ENCODE measurements at regions not wholly inside any gene's neighbourhood (a gene's known extent, or its start where the extent isn't known, plus 50 kb on each side); places are given as distances from the start of the nearest gene placed in this dataset.

DNA sequence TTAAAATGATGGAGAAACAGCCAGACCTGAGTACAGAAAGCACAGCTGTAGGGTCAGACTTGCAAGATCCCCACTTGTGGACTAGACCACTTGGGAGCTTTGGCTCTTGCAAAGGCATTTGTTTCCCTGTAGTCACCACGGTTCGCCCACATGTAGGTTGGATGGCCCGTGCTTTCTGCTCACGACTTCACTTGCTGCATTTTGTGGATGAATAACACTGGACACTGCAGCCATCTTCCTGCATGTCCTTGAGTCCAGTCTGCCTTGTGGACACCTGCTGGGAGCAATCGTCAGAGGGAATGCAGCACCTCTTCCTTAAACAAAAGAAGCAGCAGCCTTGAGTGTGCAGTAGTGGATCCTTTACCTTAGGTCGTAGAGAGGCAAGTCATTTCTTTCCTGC, 372.9 kb upstream of the IRX2 start:
- no peak for TF ChIP-seq ZFX (IDR thresholded peaks at IDR 0.05; ENCODE audit: borderline replicate concordance)
- TF ChIP-seq, protein P1, sequence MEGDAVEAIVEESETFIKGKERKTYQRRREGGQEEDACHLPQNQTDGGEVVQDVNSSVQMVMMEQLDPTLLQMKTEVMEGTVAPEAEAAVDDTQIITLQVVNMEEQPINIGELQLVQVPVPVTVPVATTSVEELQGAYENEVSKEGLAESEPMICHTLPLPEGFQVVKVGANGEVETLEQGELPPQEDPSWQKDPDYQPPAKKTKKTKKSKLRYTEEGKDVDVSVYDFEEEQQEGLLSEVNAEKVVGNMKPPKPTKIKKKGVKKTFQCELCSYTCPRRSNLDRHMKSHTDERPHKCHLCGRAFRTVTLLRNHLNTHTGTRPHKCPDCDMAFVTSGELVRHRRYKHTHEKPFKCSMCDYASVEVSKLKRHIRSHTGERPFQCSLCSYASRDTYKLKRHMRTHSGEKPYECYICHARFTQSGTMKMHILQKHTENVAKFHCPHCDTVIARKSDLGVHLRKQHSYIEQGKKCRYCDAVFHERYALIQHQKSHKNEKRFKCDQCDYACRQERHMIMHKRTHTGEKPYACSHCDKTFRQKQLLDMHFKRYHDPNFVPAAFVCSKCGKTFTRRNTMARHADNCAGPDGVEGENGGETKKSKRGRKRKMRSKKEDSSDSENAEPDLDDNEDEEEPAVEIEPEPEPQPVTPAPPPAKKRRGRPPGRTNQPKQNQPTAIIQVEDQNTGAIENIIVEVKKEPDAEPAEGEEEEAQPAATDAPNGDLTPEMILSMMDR (IDR thresholded peaks at IDR 0.05) = no peak
- H3K27ac ChIP-seq = no peak overlapping the region

DNA sequence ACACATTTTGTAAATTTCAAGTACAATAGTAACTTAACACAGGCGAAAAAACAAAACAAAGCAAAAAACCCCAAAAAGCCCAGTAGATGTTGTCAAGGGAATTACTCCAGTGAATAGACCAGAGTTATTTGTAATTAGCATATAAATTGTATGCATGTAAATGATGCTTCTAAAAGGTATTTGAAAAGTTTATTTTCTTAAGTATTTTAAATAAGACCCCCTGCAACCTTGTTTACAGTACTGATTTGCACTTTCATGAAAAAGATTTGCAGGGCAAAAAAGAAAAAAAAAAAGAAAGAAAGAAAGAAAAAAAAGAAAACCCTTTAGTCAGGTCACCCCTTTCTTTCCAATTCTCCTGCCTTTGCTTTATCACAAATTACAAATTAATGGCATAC, 372.3 kb upstream of the IRX2 start:
- no peak for TF ChIP-seq ZFX (IDR thresholded peaks at IDR 0.05; ENCODE audit: borderline replicate concordance)
- TF ChIP-seq, protein P1 (IDR thresholded peaks at IDR 0.05) = no peak
- no peak overlapping the region for H3K27ac ChIP-seq

DNA sequence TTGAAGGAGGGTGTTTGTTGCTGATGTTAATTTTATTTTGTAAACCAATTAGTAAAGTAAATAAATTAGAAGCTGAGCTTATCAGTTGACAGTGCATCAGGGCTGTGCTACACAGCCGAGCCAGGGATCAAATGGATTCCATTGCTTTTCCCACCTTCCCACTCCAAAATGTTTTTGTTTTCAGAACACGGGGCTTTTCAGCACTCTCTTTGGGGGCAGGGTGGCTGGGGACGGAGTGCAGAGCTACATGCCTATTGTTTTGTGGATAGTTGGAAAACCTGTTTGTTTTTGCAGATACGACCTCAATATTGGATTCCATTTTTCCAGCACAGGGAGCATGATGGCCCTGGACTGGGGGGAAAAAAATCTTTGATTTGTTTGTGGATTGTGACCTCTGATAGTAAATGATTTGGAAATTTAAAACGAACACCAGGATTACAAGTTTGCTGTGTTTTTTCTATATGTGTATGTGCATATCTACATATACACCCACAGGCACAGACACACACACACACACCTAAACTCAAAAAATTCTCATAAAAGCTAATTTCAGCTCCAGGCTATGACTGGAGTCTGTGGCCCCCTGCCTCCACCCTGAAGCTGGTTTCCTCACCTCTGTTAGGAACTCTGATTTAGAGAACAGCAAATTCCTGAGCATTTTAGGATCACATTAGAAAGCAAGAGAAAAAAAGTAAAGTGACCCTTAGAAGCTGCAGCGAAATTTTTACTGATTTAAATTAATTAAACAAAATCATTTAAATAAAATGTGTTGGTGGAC, 371.7 kb upstream of the IRX2 start:
- H3K27ac ChIP-seq = no peak overlapping the region
- TF ChIP-seq ZFX (IDR thresholded peaks at IDR 0.05; ENCODE audit: borderline replicate concordance) = no peak
- TF ChIP-seq, protein P1 (IDR thresholded peaks at IDR 0.05) = no peak

DNA sequence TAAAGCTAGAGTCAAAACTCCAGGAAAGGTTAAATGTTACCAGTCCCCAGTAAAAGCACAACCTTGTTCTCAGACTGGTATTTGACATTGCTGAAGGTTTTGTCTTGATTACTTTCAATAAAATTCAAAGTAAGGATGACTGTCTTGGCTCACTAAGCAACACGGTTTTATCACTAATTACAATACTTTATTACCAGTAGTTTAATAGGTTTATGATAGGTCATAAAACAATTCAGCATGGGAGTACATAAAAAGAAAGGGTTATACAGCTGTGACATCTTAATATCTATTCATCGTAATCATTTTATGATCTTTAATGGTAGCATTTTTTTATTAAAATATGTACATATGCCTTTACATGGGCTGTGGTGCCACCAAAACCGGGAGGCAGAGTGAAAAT, 370.7 kb upstream of the IRX2 start:
- H3K27ac ChIP-seq = no peak overlapping the region
- no peak for TF ChIP-seq ZFX (IDR thresholded peaks at IDR 0.05; ENCODE audit: borderline replicate concordance)
- TF ChIP-seq, protein P1 (IDR thresholded peaks at IDR 0.05) = no peak

DNA sequence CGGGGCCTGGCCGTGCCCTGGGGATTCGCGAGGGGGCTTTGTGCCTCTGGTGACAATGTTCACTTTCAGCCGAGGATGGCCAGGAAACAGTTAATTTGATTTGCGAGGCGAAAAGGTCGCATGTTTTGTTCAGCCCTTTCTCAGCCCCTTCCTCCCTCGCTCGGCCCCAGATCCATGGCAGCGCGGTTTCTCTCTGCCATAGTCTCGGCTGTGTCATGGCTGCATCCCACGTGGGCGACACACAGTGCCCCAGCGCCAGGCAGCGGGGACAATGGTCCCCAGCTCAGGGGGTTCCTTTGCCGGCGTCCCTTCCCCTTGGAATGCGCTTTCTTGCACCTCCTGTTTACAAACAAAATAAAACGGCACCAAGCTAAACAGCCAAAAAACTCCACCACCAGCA, 370.3 kb upstream of the IRX2 start:
- TF ChIP-seq, protein P1 (IDR thresholded peaks at IDR 0.05) = no peak
- no peak for TF ChIP-seq ZFX (IDR thresholded peaks at IDR 0.05; ENCODE audit: borderline replicate concordance)

DNA sequence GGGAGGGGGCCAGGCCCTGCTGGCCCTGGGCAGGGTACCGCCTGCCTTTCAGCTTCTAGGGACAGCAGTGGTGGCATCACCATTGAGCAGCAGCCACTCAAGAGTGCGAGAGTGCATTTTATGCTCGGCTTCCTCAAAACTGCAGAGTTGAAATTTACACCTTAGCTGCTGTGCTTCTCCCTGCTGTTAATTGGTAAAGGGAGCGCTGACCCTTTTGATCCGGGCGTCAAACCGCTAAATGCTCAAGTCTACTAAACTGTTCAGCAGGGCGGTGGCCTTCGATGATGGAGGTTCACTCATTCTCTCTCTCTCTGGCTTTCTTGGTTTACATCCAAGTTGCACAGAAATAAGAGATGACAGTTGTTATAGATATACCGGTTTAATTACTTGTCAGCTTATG, 368.6 kb upstream of the IRX2 start:
- no peak for TF ChIP-seq ZFX (IDR thresholded peaks at IDR 0.05; ENCODE audit: borderline replicate concordance)
- TF ChIP-seq, protein P1 (IDR thresholded peaks at IDR 0.05) = no peak
- H3K27ac ChIP-seq = no peak overlapping the region

More for the DNA sequence above, 370.3 kb upstream of the IRX2 start:
- no peak overlapping the region for H3K27ac ChIP-seq

DNA sequence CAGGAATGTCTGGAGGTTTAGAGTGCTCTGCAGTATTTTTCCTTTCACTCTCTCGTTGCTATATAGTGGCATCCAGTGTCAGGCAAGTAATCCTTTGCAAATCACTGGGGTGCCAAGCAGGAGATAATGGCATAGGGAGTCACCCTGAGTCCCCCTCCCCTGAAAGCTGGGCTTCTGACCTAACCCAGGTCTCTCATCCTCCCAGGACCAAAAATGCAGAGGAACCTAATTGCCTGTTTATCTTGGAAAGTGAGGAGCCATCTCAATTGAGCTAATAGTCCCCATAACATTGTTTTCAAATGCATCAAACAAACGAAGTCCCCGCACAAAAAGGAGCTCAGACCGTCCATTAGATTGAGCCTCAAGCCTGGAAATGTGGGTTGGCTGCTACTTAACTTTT, 368.0 kb upstream of the IRX2 start:
- H3K27ac ChIP-seq = no peak overlapping the region
- TF ChIP-seq ZFX (IDR thresholded peaks at IDR 0.05; ENCODE audit: borderline replicate concordance) = no peak
- TF ChIP-seq, protein P1 (IDR thresholded peaks at IDR 0.05) = no peak
